Panc1 (cell line): ENCODE measurements at regions not wholly inside any gene's neighbourhood (a gene's known extent, or its start where the extent isn't known, plus 50 kb on each side); places are given as distances from the start of the nearest gene placed in this dataset.

Source experiments
- ATAC-seq: fragments of 200-7000 bp; cut with Tn5 transposase; 2 replicates; pipeline ENCODE4 v1.9.1; 2020; ENCODE audit warnings: mild to moderate bottlenecking, moderate library complexity
- BruUV-seq: library from RNA; stranded (reverse); fragments of 400-500 nt; replicated peaks from 2 replicates; lab custom pipeline; 2021; lab: Mats Ljungman, UMichigan
- CTCF ChIA-PET: fragments of 300-600 bp; sonication (Branson Sonifier 250); formaldehyde crosslinking; loops from one replicate; lab custom pipeline; 2022; ENCODE audit warnings: antibody characterized with exemption; lab: Charles Lee
- POLR2A ChIA-PET: fragments of 300-600 bp; sonication (Branson Sonifier 250); formaldehyde crosslinking; loops from one replicate; lab custom pipeline; 2022; ENCODE audit warnings: antibody characterized with exemption; lab: Charles Lee
- DNase-seq: peaks from one replicate; pipeline ENCODE4 v3.0.0-alpha.2; 2010; ENCODE audit warnings: low read depth, low spot score
- H3K27ac ChIP-seq: 2 replicates; pipeline ENCODE4 v1.5.1; 2011; ENCODE audit warnings: mild to moderate bottlenecking, low read length, inconsistent platforms
- H3K27me3 ChIP-seq: fragments of 200-500 bp; sonication (Bioruptor generic); 2 replicates; pipeline ENCODE4 v1.6.0; 2014; ENCODE audit warnings: low read length, inconsistent platforms; ENCODE audit not compliant: control insufficient read depth, insufficient read depth
- H3K36me3 ChIP-seq: fragments of 200-500 bp; sonication (Bioruptor generic); 2 replicates; pipeline ENCODE4 v1.5.1; 2014; ENCODE audit warnings: inconsistent platforms, mild to moderate bottlenecking, low read length, moderate library complexity; ENCODE audit not compliant: control insufficient read depth, insufficient read depth
- H3K4me1 ChIP-seq: 2 replicates; pipeline ENCODE4 v1.5.1; 2011; ENCODE audit warnings: inconsistent platforms, mild to moderate bottlenecking, low read length, moderate library complexity; ENCODE audit not compliant: control insufficient read depth, insufficient read depth
- H3K4me3 ChIP-seq, 2 experiments: 2 replicates each; pipeline ENCODE4 v1.5.1; 2011 to 2012; ENCODE audit warnings: low read depth in 2 of 2, low read length in 2 of 2, mild to moderate bottlenecking in 2 of 2, inconsistent platforms in 1 of 2, moderate library complexity in 1 of 2
- H3K9me3 ChIP-seq: fragments of 200-500 bp; sonication (Bioruptor generic); 2 replicates; pipeline ENCODE4 v1.5.1; 2014; ENCODE audit warnings: low read depth, mild to moderate bottlenecking, inconsistent platforms, low read length, moderate library complexity; ENCODE audit not compliant: control insufficient read depth, insufficient read depth
- CTCF ChIP-seq: fragments of 450-650 bp; IDR thresholded peaks from 2 replicates; pipeline ENCODE4 v1.5.1; 2017; ENCODE audit warnings: mild to moderate bottlenecking
- POLR2AphosphoS5 ChIP-seq: IDR thresholded peaks from 2 replicates; pipeline ENCODE4 v1.6.1; 2012; ENCODE audit warnings: mild to moderate bottlenecking, low read depth, low read length, moderate library complexity
- REST ChIP-seq, 2 experiments: IDR thresholded peaks; 2 replicates each; pipeline ENCODE4 v1.6.1; 2011 to 2012; ENCODE audit warnings: low read depth in 2 of 2, control low read depth in 1 of 2, low read length in 1 of 2, mild to moderate bottlenecking in 1 of 2, moderate library complexity in 1 of 2; ENCODE audit not compliant: insufficient read depth in 1 of 2
- SIN3A ChIP-seq: IDR thresholded peaks from 2 replicates; pipeline ENCODE4 v1.6.1; 2012; ENCODE audit warnings: low read depth, mild to moderate bottlenecking, low read length, moderate library complexity, borderline replicate concordance; ENCODE audit not compliant: insufficient read depth
- TCF7L2 ChIP-seq: IDR thresholded peaks from 2 replicates; pipeline ENCODE4 v1.6.1; 2011; ENCODE audit warnings: mild to moderate bottlenecking, low read depth, low read length, inconsistent platforms
- in situ Hi-C: cut with HindIII; loops from 2 replicates; pipeline ENCODE4 v1.10.0; 2016; ENCODE audit warnings: low sequenced_read_pairs, low pct_unique_long_range_greater_than_20kb
- intact Hi-C: fragments of 100-400 bp; cut with micrococcal nuclease; formaldehyde crosslinking; loops from one replicate; pipeline ENCODE4 v1.10.0; 2022; ENCODE audit not compliant: unreplicated experiment

DNA sequence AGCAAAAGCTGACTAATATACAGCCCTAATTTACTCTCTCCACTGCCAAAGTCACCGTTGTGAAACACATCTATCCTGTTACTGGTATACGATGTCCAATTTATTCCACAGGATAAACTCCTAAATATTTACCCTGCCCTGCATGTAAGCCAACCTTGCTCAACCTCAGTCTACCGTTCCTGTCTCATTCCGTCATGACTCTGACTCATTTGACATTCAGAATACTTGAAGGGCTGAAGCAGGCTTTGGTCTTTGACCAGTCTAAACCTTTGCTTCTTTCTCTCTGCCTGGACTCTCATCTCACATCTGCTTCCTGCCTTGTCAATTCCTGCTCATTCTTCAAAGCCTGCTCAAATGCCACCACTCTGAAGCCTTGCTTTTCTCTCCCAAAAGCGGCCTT, 157.5 kb downstream of the SCP2D1 start:
- CTCF ChIA-PET: no interaction called here
- Histone ChIP-seq H3K27me3 (no peaks in the 10 kb centered on the region), H3K27ac (no peak overlapping the region), H3K4me1 (no peaks in the 10 kb centered on the region), H3K36me3 (no peaks in the 10 kb centered on the region), H3K9me3 (no peaks in the 10 kb centered on the region), H3K4me3 (no peak overlapping the region)
- DNase-seq: no peak
- POLR2A ChIA-PET: no interaction called here
- no TSS peak for BruUV-seq
- in situ Hi-C loops: no loop called here
- no peak for ATAC-seq
- intact Hi-C loops: no loop called here
- TF ChIP-seq SIN3A (no peak), TCF7L2 (no peak), POLR2AphosphoS5 (no peak), REST (IDR thresholded peaks at IDR 0.05; ENCODE audit: insufficient read depth in 1 of 2, low read depth in 2 of 2, low read length in 1 of 2) (no peak)

DNA sequence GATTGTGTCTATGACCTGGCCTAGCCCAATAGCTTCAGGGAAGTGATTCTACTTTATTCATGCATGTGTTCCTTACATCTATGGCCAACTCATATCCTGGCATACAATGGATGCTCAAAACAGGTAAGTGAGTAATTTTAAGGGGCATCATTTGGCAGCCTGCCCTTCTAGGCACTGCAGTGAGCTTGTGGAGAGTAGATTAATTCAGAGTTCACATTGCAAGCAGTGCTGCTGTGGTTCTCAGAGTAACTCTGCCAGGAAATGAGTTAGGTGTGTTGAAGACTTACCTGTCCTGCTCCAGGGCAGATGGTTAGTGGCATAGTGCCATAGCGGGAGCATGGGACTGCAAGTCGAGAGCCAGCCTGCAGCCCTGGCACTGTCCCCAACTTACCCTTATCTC, 158.0 kb downstream of the SCP2D1 start:
- BruUV-seq: no TSS peak
- no peak for TF ChIP-seq SIN3A
- TF ChIP-seq POLR2AphosphoS5: no peak
- no peak for TF ChIP-seq REST (IDR thresholded peaks at IDR 0.05; ENCODE audit: insufficient read depth in 1 of 2, low read depth in 2 of 2, low read length in 1 of 2)
- TF ChIP-seq TCF7L2: no peak
- no peak for TF ChIP-seq CTCF
- ChIA-PET POLR2A (no interaction called here), CTCF (no interaction called here)
- DNase-seq (no peak), ATAC-seq (no peak)
- H3K9me3 ChIP-seq: no peaks in the 10 kb centered on the region
- no peak overlapping the region for H3K4me3 ChIP-seq
- H3K27me3 ChIP-seq: no peaks in the 10 kb centered on the region
- in situ Hi-C loops (no loop called here), intact Hi-C loops (no loop called here)
- H3K36me3 ChIP-seq: no peaks in the 10 kb centered on the region
- H3K4me1 ChIP-seq: no peaks in the 10 kb centered on the region
- no peak overlapping the region for H3K27ac ChIP-seq
